Mononuclear cell (primary cell): ENCODE measurements at regions not wholly inside any gene's neighbourhood (a gene's known extent, or its start where the extent isn't known, plus 50 kb on each side); places are given as distances from the start of the nearest gene placed in this dataset.

Experiments
- H3K27me3 ChIP-seq: 2 replicates; pipeline ENCODE4 v1.6.0; 2011; ENCODE audit warnings: low read length, control low read depth; ENCODE audit not compliant: insufficient read depth
- H3K4me1 ChIP-seq: 2 replicates; pipeline ENCODE4 v1.5.1; 2011; ENCODE audit warnings: mild to moderate bottlenecking, low read length, control low read depth; ENCODE audit not compliant: insufficient read depth
- H3K4me3 ChIP-seq: 2 replicates; pipeline ENCODE4 v1.5.1; 2011; ENCODE audit warnings: mild to moderate bottlenecking, low read length, moderate library complexity
- H3K9me3 ChIP-seq: 2 replicates; pipeline ENCODE4 v1.5.1; 2011; ENCODE audit warnings: low read depth, mild to moderate bottlenecking, control low read depth, low read length

DNA sequence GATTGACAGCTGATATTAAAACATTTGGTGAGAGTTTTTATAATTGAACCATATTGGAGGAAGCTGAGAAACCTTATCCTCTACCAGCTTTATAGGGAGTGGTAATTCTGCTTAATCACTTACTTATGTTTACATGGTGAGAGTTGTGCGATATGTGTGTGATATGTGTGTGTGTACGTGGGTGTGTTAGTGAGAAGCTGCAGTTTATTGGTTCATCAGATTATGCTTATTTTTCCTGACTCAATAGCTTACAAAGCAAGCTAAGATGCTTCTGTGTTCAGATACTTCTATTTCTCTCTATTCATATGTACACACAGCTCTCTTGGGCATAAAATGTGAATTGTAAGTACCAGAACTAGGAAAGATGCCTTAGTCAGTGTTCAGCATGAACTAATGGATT is 343.7 kb downstream of the GRIA2 start:
- Histone ChIP-seq H3K9me3 (no peaks in the 10 kb centered on the region), H3K27me3 (no peaks in the 10 kb centered on the region), H3K4me3 (no peak overlapping the region), H3K4me1 (no peaks in the 10 kb centered on the region)

DNA sequence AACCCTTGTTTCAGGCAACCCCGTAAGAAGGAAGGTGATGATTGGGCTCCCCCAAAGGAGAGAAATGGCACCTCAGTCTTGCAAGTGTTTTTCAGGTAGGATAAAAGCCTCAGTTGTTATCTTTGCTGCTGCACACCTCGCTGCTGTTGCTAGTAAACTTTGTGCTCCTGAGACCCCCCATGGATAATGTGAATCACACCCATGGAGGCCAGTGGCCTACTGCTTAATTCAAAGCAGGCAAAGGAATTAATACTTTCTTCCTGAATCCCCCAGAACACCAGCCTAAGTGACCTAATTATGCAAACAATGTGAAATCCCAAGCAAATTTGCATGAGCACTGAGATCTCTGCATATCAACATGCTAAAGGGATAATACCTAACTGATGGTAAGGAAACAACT is 337.5 kb downstream of the GRIA2 start:
- H3K9me3 ChIP-seq, result no peaks in the 10 kb centered on the region
- H3K27me3 ChIP-seq, result no peaks in the 10 kb centered on the region
- H3K4me1 ChIP-seq, result no peaks in the 10 kb centered on the region
- no peak overlapping the region for H3K4me3 ChIP-seq

DNA sequence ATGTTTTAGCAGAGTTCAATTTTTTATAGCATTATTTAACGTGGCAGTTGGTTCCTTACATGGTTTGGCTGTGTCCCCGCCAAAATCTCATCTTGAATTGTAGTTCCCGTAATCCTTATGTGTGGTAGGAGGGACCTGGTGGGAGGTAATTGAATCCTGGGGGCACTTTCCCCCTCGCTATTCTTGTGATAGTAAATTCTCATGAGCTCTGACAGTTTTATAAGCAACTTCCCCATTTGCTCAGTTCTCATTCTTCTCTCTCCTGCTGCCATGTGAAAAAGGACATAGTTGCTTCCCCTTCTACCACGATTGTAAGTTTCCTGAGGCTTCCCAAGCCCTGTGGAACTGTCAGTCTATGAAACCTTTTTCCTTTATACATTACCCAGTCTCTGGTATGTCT is 329.5 kb downstream of the GRIA2 start:
- Histone ChIP-seq H3K4me3 (no peak overlapping the region), H3K4me1 (no peaks in the 10 kb centered on the region), H3K9me3 (peaks cover 2% of the 10 kb centered on the region), H3K27me3 (no peaks in the 10 kb centered on the region)

DNA sequence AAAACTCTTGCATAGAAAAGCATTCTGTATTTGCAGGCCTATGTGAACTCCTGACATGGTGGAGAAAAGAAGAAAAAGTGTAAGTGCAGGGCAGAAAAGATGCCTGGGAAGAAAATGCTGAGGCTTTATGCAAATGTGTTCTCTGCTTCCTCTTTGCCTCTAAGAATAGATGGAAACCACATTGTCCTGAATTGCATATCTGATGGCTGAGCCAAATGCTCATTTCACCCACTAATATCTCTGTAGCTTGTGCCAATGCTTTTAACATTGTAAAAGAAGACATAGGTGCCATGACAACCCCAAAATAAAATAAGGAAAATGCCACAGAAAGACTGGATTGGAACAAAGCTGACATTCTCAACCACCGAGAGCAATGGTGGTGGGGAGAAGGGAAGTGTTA is 307.4 kb downstream of the GRIA2 start:
- Histone ChIP-seq H3K9me3 (peaks cover 8% of the 10 kb centered on the region), H3K27me3 (no peaks in the 10 kb centered on the region), H3K4me1 (no peaks in the 10 kb centered on the region), H3K4me3 (no peak overlapping the region)

DNA sequence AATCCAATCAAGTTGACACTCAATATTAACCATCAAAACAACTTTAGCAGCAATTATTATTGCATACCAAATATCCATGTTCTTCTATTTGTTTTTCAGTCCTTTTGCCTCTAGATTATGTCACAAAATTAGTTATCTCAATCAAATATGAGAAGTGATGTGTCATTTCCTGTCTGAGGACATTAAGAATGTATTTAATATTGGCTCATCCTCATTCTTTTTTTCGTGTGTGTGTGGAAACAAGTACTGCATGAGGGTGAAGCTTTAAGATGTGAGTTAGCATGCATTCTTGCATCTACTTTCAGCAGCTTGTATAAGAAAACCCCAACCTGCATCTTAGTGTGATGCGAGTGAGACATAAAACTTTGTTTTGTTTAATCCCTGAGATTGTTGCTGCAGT is 301.4 kb downstream of the GRIA2 start:
- Histone ChIP-seq H3K9me3 (no peaks in the 10 kb centered on the region), H3K27me3 (no peaks in the 10 kb centered on the region), H3K4me3 (no peak overlapping the region), H3K4me1 (no peaks in the 10 kb centered on the region)

DNA sequence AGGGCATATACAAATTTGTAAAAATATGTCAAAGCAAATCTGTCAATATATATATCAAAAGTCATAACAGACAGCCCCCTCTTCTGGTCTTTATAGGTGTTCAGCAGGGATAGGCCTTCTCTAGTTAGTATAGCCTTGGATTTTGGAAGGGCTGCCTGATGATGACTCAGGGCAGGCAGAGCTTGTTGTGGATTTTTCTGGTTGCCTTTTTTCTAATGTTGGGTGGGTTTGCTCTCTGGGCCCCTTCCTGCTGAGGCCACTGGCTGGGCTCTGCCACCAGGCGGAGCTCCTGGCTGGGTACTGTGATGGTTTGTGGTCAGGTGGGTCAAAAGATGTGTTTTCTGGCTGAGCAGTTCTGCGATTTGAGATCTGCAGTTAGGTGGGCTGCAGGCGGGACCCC is 294.2 kb downstream of the GRIA2 start:
- Histone ChIP-seq H3K4me1 (no peaks in the 10 kb centered on the region), H3K27me3 (no peaks in the 10 kb centered on the region), H3K9me3 (no peaks in the 10 kb centered on the region), H3K4me3 (no peak overlapping the region)

DNA sequence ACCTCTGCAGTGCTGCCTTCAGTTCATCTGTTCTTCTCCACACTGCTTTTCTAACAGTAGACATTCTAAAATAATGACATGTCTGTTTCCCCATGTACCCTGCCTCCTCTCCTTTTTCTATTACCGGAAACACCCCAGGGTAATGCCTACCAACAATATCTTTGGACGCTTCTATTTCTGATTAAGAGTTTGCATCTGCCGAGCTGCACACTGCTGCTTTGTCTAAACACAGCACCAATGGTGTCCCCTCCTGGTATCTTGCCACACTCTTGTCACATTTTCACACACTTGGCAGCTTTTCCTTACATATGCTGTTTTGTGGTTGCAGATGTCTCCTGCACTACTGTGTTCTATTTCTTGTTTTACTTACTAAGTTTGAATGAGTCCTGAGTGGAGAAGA is 288.8 kb downstream of the GRIA2 start:
- H3K9me3 ChIP-seq, result no peaks in the 10 kb centered on the region
- no peaks in the 10 kb centered on the region for H3K4me1 ChIP-seq
- no peaks in the 10 kb centered on the region for H3K27me3 ChIP-seq
- no peak overlapping the region for H3K4me3 ChIP-seq

DNA sequence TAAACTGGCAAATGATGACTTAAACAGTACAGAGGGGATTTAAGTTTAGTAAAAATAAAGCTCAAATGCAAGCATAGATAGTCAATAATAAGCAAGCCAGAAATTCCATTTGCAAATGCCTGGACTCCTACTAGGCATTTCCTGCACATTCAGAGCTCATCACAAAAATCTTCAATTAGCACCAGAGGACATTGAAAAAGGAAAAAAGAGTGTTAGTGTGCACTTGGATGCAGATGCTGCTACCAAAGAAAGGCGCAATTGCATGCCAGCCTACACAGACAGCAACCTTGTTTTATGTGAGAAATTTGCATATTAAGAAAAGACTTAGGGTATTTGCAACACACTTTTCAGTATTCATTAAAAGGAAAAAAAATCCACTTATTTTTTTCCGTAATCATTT is 282.1 kb downstream of the GRIA2 start:
- Histone ChIP-seq H3K27me3 (no peaks in the 10 kb centered on the region), H3K4me1 (no peaks in the 10 kb centered on the region), H3K9me3 (no peaks in the 10 kb centered on the region), H3K4me3 (no peak overlapping the region)

DNA sequence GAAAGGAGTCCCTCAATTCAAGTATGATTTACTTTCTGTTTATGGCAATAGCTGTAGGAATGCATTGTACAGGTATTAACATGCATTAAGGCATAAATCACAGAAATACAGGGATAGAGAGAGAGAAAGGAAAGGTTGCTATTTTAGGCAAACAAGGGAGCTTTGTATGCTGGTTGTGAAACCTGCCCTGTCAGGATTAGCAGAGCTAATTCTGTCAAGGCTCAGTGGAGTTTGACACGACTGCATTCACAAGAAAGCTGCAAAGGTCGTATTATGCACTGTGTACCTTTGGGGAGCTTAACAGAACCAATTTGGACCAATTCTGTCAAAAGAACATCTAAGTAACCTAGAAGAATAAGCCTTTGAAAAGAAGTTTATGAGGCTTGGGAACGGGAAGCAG is 239.3 kb downstream of the GRIA2 start:
- H3K27me3 ChIP-seq, result no peaks in the 10 kb centered on the region
- no peak overlapping the region for H3K4me3 ChIP-seq
- peaks cover 4% of the 10 kb centered on the region for H3K9me3 ChIP-seq
- H3K4me1 ChIP-seq, result no peaks in the 10 kb centered on the region

DNA sequence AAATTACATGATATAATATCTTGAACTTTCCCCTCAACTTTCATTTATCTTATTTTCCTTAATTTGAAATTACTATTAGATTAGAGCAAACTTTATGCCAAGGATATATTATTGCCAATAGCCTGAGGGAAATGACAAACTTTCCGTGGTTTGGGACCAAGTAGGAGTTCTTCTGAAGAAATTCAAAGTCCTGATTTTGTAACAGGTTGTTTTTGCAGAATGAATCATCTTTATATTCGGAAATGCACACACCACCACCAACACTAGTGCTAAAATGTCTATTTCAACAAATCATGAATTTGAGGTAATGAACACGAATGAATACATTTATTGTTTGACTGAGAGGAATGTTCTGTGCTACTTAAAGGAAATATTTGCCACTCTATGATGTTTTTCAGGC is 226.7 kb downstream of the GRIA2 start:
- Histone ChIP-seq H3K27me3 (no peaks in the 10 kb centered on the region), H3K9me3 (no peaks in the 10 kb centered on the region), H3K4me1 (no peaks in the 10 kb centered on the region), H3K4me3 (no peak overlapping the region)

DNA sequence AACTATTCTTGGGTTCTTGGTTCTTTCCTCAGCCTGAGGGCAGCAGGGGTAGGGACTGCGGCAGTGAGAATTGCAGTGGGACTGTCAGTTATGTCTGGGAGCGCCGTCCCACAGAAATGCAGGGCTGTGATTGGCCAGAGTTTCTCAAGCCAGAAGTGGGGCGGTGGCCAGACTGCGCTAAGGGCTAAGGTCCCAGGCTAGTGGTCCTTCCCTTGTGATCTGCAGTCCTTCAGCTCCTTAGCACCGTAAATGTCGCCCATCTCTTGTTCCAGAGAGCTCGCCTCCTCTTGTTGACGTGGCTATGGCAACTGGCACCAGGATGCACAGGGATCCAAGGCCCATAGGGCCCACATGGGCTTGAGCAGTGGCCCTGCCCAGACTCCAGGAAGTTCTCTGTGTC is 223.5 kb downstream of the GRIA2 start:
- no peak overlapping the region for H3K4me3 ChIP-seq
- H3K9me3 ChIP-seq, result no peaks in the 10 kb centered on the region
- no peaks in the 10 kb centered on the region for H3K4me1 ChIP-seq
- no peaks in the 10 kb centered on the region for H3K27me3 ChIP-seq

DNA sequence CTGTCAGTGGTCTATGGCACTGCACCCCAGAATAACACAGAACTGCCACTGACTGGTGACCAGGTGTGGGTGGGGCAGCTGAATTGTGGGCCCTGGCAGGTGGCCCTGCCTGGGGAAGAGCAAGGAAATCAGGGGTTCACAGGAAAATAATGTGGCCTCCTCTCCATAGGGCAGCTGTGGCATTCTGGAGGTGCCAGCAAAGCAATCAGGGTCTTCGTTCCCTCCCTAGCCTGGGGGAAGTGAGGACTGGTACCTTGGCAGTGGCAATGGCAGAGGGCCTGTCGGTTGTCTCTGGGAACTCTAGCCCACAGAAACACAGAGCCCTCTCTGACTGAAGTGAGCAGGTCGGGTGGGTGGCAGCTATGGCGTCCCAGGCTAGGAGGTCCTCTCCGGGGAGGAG is 223.0 kb downstream of the GRIA2 start:
- Histone ChIP-seq H3K4me3 (no peak overlapping the region), H3K4me1 (no peaks in the 10 kb centered on the region), H3K9me3 (no peaks in the 10 kb centered on the region), H3K27me3 (no peaks in the 10 kb centered on the region)

DNA sequence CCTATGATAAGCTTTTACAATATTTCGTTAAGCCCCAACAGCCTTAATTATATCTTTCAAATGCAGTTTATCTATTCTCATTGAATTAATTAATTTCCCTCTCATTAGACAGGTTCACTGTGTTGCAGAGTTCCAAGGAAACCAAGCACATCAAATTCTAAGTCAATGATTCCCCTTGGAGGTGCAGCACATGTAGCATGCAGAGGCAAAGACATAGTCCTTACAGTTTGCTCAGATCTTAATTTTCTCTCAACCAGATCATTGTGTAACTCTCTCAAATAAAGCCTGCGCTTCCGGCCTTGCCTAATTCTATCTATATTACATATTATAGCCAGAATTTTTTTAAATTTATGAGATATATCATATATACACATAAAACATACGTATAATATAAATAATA is 205.4 kb downstream of the GRIA2 start:
- Histone ChIP-seq H3K4me1 (no peaks in the 10 kb centered on the region), H3K4me3 (no peak overlapping the region)

DNA sequence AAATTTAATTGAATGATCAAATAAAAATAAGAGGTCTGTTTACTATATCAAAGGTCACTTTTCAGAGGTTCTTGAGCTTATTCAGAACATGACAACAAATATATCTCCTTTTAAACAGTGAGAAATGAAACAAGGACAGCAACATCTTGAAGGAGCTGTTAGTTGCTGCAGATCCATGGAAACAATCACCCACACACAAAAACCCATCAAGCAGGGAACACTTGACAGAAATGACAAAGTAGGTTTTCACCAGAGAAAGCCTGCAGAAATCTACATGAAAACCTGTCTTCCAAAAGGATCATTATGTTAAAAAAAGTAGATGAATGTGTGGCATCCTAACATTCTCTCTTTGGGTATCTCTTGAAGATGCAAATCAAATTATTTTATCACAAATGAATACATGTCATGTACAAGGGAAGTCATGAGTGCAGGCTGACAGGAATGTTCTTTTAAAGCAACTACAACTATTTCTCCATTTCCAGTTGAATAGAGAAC is 203.0 kb downstream of the GRIA2 start:
- no peak overlapping the region for H3K4me3 ChIP-seq
- H3K27me3 ChIP-seq, result no peaks in the 10 kb centered on the region
- no peaks in the 10 kb centered on the region for H3K9me3 ChIP-seq
- H3K4me1 ChIP-seq, result no peaks in the 10 kb centered on the region

More for the DNA sequence above, 205.4 kb downstream of the GRIA2 start:
- H3K9me3 ChIP-seq, result no peaks in the 10 kb centered on the region
- no peaks in the 10 kb centered on the region for H3K27me3 ChIP-seq

DNA sequence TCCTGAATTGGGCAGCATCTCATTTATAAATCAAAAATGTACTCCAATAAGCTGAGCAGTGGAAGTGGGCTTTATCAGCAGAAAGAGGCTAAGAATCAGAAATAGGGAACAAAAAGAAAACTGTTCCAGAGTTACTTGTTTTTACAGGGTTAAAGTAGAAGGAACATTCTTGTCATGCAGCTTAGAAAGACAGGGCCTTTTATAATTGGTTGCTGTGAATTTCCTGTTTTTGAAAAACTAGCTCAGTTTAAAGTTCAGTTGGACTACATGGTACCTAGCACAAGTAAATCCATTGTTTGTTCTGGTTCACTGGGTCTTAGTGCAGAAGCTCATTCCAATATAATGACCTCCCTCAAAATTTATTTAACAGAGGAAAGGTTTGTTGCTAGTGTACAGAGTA is 200.8 kb downstream of the GRIA2 start:
- no peaks in the 10 kb centered on the region for H3K27me3 ChIP-seq
- H3K4me3 ChIP-seq, result no peak overlapping the region
- no peaks in the 10 kb centered on the region for H3K4me1 ChIP-seq
- no peaks in the 10 kb centered on the region for H3K9me3 ChIP-seq
